PC-9 (cell line): ENCODE measurements at regions not wholly inside any gene's neighbourhood (a gene's known extent, or its start where the extent isn't known, plus 50 kb on each side); places are given as distances from the start of the nearest gene placed in this dataset.

Source experiments
- BruUV-seq: library from RNA; stranded (reverse); fragments of 400-500 nt; replicated peaks from 2 replicates; lab custom pipeline; 2021; lab: Mats Ljungman, UMichigan
- CTCF ChIA-PET: fragments of 300-600 bp; sonication (Branson Sonifier 250); formaldehyde crosslinking; loops from one replicate; lab custom pipeline; 2022; ENCODE audit warnings: antibody characterized with exemption; lab: Charles Lee
- POLR2A ChIA-PET: fragments of 300-600 bp; sonication (Branson Sonifier 250); formaldehyde crosslinking; loops from one replicate; lab custom pipeline; 2022; ENCODE audit warnings: antibody characterized with exemption; ENCODE audit not compliant: unreplicated experiment; lab: Charles Lee
- DNase-seq, 2 experiments: peaks; one replicate each; pipeline versions ENCODE4 v3.0.0 to v3.0.0-alpha.2; 2015 to 2022; ENCODE audit warnings: mixed read lengths in 1 of 2
- H2AFZ ChIP-seq: fragments of 200-600 bp; sonication (generic); 2 replicates; pipeline ENCODE4 v1.8.1; 2017; ENCODE audit warnings: antibody characterized with exemption
- H3F3A ChIP-seq: fragments of 200-600 bp; sonication (generic); 2 replicates; pipeline ENCODE4 v1.8.1; 2017; ENCODE audit warnings: antibody characterized with exemption, mild to moderate bottlenecking, low read depth; ENCODE audit not compliant: insufficient read depth
- H3K27ac ChIP-seq: fragments of 200-600 bp; sonication (generic); 2 replicates; pipeline ENCODE4 v1.6.1; 2016; ENCODE audit warnings: mixed run types
- H3K27me3 ChIP-seq: fragments of 200-600 bp; sonication (generic); 2 replicates; pipeline ENCODE4 v1.6.1; 2016; ENCODE audit warnings: low read depth, mixed run types; ENCODE audit not compliant: insufficient read depth
- H3K36me3 ChIP-seq: fragments of 200-600 bp; sonication (generic); 2 replicates; pipeline ENCODE4 v1.6.1; 2016; ENCODE audit warnings: low read depth, mixed run types
- H3K4me1 ChIP-seq: fragments of 200-600 bp; sonication (generic); replicated peaks from 2 replicates; pipeline ENCODE4 v1.6.1; 2016; ENCODE audit warnings: mixed run types; ENCODE audit not compliant: insufficient read depth
- H3K4me2 ChIP-seq: fragments of 200-600 bp; sonication (generic); 2 replicates; pipeline ENCODE4 v1.6.1; 2017; ENCODE audit warnings: mixed run types
- H3K4me3 ChIP-seq: fragments of 200-600 bp; sonication (generic); 2 replicates; pipeline ENCODE4 v1.6.1; 2016; ENCODE audit warnings: mixed run types
- H3K79me2 ChIP-seq: fragments of 200-600 bp; sonication (generic); 2 replicates; pipeline ENCODE4 v1.6.1; 2017; ENCODE audit warnings: low read depth, mixed run types
- H3K9me2 ChIP-seq: fragments of 200-600 bp; sonication (generic); 2 replicates; pipeline ENCODE4 v1.8.1; 2017; ENCODE audit warnings: mild to moderate bottlenecking; ENCODE audit not compliant: insufficient read depth
- H3K9me3 ChIP-seq: fragments of 200-600 bp; sonication (generic); 2 replicates; pipeline ENCODE4 v1.8.1; 2016; ENCODE audit warnings: low read depth; ENCODE audit not compliant: insufficient read depth
- H4K20me1 ChIP-seq: fragments of 200-600 bp; sonication (generic); 2 replicates; pipeline ENCODE4 v1.8.1; 2017; ENCODE audit not compliant: insufficient read depth
- EZH2 ChIP-seq: fragments of 200-600 bp; sonication (generic); IDR thresholded peaks from 2 replicates; pipeline ENCODE4 v1.8.0; 2017; ENCODE audit warnings: antibody characterized with exemption, low read depth
- intact Hi-C: fragments of 100-400 bp; cut with micrococcal nuclease; formaldehyde crosslinking; loops from one replicate; pipeline ENCODE4 v1.10.0; 2022; ENCODE audit not compliant: unreplicated experiment
- TF ChIP-seq, protein P1 (sequence below): fragments of 200-600 bp; sonication (generic); conservative IDR thresholded peaks from 2 replicates; pipeline ENCODE4 v1.6.1; 2017; ENCODE audit warnings: mixed run types, antibody characterized with exemption, mild to moderate bottlenecking, moderate library complexity

DNA sequence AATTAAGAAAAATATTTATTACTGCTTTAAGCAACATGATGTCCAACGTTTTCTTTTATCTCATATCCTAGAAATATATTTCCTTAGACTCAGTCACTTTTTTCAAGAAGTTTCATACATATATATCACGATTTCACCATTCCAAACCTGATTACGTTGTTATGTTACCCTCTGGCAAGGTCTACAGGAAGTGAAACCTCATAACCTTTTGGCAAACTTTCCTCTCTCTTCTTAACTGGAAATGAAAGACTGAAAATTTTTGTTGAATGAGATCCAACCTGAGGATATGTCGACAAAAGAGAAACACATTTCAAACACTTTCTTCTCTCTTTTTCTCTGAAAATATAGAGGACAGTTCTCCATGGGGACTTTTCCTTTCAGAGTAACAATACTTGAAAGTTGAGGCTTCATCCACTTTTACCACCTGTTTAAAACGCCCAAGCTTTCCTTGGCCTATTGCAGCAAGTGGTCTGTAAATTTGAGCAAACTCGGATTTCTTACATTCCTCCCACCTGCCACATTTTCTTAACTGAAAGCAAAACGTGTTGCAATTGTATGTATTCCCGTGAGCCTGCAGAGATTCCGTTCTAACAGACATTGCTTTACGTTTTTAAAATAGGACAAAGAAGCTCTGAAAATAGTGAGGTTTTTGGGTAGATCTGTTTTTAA, 298.1 kb downstream of the CETN3 start:
- Histone ChIP-seq H3K9me3 (no peaks in the 10 kb centered on the region), H3K27me3 (no peaks in the 10 kb centered on the region), H3F3A (no peaks in the 10 kb centered on the region), H3K79me2 (no peaks in the 10 kb centered on the region), H4K20me1 (no peaks in the 10 kb centered on the region), H3K4me1 (no peaks in the 10 kb centered on the region), H3K4me2 (no peak overlapping the region), H3K4me3 (no peak overlapping the region), H3K36me3 (no peaks in the 10 kb centered on the region), H3K27ac (no peak overlapping the region), H3K9me2 (no peaks in the 10 kb centered on the region), H2AFZ (0 out of 2 replicates have a peak overlapping the region, but pooled peaks have one; percentile 26)
- BruUV-seq = no TSS peak
- DNase-seq = no peak
- no peak for TF ChIP-seq EZH2
- TF ChIP-seq, protein P1, sequence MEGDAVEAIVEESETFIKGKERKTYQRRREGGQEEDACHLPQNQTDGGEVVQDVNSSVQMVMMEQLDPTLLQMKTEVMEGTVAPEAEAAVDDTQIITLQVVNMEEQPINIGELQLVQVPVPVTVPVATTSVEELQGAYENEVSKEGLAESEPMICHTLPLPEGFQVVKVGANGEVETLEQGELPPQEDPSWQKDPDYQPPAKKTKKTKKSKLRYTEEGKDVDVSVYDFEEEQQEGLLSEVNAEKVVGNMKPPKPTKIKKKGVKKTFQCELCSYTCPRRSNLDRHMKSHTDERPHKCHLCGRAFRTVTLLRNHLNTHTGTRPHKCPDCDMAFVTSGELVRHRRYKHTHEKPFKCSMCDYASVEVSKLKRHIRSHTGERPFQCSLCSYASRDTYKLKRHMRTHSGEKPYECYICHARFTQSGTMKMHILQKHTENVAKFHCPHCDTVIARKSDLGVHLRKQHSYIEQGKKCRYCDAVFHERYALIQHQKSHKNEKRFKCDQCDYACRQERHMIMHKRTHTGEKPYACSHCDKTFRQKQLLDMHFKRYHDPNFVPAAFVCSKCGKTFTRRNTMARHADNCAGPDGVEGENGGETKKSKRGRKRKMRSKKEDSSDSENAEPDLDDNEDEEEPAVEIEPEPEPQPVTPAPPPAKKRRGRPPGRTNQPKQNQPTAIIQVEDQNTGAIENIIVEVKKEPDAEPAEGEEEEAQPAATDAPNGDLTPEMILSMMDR = no peak
- intact Hi-C loops = no loop called here
- CTCF ChIA-PET = no interaction called here
- POLR2A ChIA-PET = no interaction called here

DNA sequence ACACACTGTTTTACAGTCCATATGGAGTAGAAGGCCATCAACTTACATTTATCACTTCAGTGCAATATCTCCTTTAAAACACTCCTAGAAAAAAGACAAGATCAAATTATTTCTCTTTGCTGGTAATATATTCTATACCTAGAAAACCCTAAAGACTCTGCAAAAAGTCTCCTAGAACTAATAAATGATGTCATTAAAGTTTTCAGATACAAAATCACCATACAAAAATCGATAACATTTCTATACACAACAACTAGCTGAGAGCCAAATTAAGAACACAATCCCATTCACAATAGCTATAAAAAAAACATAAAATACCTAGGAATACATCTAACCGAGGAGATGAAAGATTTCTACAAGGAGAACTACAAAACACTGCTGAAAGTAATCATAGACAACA, 300.3 kb downstream of the CETN3 start:
- Histone ChIP-seq H3K9me3 (no peaks in the 10 kb centered on the region), H3K27me3 (no peaks in the 10 kb centered on the region), H3K9me2 (no peaks in the 10 kb centered on the region), H3K36me3 (no peaks in the 10 kb centered on the region), H3K79me2 (no peaks in the 10 kb centered on the region), H3K27ac (no peak overlapping the region), H3F3A (no peaks in the 10 kb centered on the region), H2AFZ (no peak overlapping the region), H3K4me1 (no peaks in the 10 kb centered on the region), H3K4me2 (no peak overlapping the region), H4K20me1 (no peaks in the 10 kb centered on the region), H3K4me3 (no peak overlapping the region)
- ChIA-PET POLR2A (no interaction called here), CTCF (no interaction called here)
- no peak for DNase-seq
- no peak for TF ChIP-seq EZH2
- TF ChIP-seq, protein P1 = no peak
- intact Hi-C loops = no loop called here
- BruUV-seq = no TSS peak

DNA sequence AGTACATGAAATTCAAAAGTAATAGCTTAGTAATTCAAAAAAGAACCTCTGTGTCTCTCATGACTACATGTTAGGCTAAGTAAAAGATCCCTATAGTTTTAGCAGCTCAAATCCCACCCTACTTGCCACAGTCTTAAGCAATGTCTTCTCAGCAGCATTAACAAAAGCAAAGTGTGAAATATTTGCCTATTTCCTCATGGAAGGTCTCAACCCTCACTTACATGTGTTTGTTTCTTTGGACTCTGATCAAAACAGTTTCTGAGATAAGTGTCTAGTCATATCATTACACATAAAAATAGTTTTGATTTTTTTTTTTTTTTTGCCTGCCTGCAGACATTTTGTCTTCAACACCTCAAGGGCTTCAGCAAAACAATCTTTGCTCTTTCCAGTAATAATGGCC, 310.5 kb downstream of the CETN3 start:
- Histone ChIP-seq H3F3A (peaks cover 3% of the 10 kb centered on the region; the same call in 1 of the 2 replicates), H4K20me1 (no peaks in the 10 kb centered on the region), H3K4me2 (no peak overlapping the region), H3K9me3 (no peaks in the 10 kb centered on the region), H3K27me3 (no peaks in the 10 kb centered on the region), H3K9me2 (no peaks in the 10 kb centered on the region), H3K4me1 (peaks cover 9% of the 10 kb centered on the region; the same call in 1 of the 2 replicates), H3K79me2 (no peaks in the 10 kb centered on the region), H3K4me3 (no peak overlapping the region), H3K27ac (no peak overlapping the region), H2AFZ (no peak overlapping the region), H3K36me3 (no peaks in the 10 kb centered on the region)
- TF ChIP-seq EZH2 = no peak
- TF ChIP-seq, protein P1 = no peak
- no peak for DNase-seq
- ChIA-PET POLR2A (interaction anchor here (0.5 kb wide), 1 partner anchor 45 kb away, joined by 3 read pairs; no protein-coding TSS in a partner anchor), CTCF (no interaction called here)
- intact Hi-C loops = no loop called here
- no TSS peak for BruUV-seq
